Daoy (cell line): ENCODE measurements at regions not wholly inside any gene's neighbourhood (a gene's known extent, or its start where the extent isn't known, plus 50 kb on each side); places are given as distances from the start of the nearest gene placed in this dataset.
A peak's percentile ranks its signal among the peaks of the same experiment; 100 is the strongest.
"Not testable (repeated sequence)": the region's sequence is repeated elsewhere in the genome, so short reads cannot be mapped to it uniquely, and the experiment has no call there.

Source experiments
- DNase-seq: peaks from one replicate; pipeline ENCODE4 v3.0.0-alpha.2; 2015; ENCODE audit warnings: low read depth

GRCh38 chr17:22654447-22654846 is 962.1 kb downstream of the KCNJ18 start:
- DNase-seq = no peak

DNA sequence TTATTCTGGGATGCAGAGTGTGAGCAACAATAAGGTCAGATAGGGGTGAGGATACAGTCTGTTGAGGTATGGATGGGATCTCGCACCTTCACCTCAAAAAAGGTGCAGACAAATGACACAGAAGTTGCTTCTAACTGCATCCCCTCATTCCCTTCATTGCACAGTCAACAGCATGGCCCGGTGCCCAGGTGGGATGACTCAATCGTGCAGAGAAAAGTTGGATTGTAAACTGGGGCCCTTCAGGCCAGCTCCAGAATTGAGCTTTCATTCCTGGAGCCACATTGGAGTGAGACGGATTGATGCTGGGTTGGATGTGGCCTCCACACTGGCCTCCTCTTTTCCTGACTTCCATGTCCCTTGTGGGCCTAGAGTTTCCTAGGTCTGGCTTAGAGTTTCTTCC is 977.4 kb downstream of the KCNJ18 start:
- peak; percentile 43 for DNase-seq

DNA sequence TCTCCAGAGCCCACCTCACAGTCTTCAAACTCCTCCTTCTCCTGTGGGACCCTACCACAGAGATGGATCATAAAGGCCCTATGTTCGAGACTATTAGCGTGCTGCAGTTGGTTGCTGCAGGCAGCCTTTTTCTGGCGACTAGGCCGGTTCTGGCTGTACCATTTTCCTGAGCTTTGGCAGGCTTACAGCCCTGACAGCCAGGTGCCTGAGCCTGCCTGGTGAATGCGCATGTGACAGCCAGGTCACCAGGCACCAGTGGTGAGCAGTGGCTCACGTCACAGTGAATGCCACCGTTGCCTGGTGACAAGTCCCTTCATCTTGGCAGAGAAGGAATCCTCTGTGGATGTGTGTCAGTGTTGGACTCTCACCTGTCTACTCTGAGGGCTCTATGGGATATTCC is 978.8 kb downstream of the KCNJ18 start:
- DNase-seq = no peak

DNA sequence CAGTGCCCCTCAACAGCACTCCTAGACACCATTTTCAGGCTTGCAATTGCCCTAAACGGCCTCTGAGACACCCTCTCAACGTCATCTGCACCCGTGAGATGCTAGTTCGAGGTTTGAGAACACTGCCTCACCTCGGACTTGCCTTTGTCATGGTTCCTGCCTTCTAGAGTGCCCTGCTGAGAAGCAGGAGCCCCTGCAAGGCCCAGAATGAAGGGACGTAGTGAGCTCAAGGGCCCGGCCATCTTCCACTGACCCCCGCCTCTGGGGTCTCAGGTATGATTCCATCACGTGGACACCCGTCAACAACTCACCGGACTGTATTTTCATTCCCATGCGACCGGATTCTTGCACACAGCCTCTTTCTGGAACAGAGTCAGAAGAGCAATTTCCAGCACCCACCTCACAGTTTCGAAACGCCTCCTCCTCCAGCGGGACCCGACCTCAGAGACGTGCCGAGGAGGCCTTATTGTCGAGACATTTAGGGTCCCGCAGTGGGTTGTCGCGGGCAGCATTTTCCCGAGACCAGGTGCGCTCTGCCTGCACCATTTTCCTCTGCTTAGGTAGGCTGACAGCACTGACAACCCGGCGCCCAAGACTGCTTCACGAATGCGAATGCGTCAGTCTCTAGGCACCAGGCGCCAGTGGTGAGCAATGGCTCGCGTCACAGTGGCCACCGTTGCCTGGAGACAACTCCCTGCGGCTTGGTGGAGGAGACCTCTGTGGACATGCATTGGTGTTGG is 999.9 kb downstream of the KCNJ18 start:
- DNase-seq = peak; percentile 43

GRCh38 chr17:22692806-22693171 is 1000.5 kb downstream of the KCNJ18 start:
- DNase-seq = no peak

- peak; percentile 82 for DNase-seq
Measured at GRCh38 chr17:22694362-22695227, 1002.3 kb downstream of the KCNJ18 start.

DNA sequence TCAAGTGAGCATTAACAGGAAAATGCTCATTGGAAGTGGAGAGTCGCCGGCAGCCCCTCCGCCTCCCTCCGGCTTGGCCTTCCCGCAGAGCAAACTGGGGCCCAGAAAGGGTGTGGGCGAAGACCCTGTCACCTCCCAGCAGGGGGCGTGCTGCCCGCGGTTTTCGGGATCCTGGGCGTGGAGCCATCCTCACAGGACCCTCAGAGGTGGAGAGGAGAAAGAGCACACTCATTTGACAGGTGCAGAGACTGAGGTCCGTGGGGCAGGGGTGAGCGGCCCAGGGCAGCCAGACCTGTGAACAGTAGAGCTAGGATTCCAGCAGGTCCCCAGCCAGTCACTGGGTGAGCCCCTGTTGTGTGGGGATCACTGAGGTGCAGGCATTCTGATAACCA is 1002.9 kb downstream of the KCNJ18 start:
- peak; percentile 55 for DNase-seq

GRCh38 chr17:22703204-22703603 is 1010.9 kb downstream of the KCNJ18 start:
- DNase-seq = peak; percentile 60

DNA sequence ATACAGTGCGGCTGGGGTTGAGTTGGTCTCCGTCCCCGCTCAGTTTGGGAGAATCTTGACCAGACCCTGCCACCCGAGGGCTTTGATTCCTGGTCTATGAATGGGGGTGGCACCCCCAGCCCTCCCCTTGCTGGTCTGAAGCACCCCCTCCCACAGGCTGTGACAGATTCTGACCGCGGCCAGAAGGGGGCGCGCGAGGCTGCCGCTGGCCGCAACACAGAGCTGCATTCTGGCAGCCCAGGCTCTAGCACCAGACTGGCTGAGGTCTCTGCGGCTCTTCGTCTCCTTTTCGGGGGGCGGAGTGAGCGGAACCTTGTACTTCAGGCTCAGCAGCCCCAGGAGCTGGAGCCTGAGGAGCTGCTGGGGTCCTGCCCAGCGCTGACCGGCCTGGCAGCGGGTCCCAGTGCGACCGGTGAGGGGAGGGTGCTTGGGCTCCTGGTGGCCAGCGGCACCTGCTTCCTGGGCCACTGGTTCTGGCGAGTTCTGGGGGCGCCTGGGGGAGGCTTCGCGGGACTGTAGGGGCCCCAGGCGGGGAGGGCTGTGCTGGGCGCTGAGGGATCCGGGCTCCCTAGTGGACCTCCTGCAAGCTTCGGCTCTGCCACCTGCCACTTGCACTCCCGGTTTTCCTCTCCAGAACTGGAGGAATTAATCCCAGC is 1011.6 kb downstream of the KCNJ18 start:
- peak; percentile 43 for DNase-seq

- DNase-seq = no peak
Measured at GRCh38 chr17:22704674-22705073, 1012.4 kb downstream of the KCNJ18 start.

DNA sequence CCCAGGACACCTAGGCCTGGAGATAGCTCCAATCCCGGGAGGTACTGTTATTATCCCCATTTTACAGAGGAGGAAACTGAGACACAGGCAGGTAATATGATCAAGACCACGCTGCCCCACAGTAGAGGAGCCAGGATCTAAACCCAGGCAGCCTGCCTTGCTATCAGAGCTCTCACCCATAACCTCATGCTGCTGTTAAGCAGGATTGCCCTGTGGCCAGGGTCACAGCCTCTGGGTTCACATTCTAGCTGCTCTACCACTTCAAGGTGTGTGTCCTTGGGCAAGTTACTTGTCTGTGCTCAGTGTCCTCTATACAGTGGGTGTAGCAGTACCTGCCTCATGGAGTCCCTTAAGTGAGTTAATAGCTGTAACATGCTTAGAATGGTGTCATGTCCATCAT is 1015.3 kb downstream of the KCNJ18 start:
- DNase-seq = no peak

DNA sequence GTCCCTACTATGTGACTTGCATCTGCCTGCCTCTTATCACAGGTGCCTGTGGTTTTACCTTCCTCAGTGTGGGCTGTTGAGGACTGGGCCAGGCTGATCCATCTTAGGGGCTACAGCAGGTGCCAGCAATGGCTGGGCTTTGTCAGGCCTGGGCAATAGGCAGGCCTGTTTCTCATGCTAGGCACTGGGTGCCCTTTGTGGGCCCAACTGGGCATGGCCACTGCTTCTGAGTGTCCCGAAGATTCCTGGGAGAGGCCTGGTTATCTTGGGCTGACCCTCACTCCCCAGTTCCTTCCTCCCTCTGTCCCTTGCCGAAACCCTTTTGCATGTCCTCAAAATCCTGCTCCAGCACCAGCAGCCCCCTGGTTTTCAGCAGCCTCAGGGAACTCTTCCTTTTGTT is 1024.9 kb downstream of the KCNJ18 start:
- no peak for DNase-seq

DNA sequence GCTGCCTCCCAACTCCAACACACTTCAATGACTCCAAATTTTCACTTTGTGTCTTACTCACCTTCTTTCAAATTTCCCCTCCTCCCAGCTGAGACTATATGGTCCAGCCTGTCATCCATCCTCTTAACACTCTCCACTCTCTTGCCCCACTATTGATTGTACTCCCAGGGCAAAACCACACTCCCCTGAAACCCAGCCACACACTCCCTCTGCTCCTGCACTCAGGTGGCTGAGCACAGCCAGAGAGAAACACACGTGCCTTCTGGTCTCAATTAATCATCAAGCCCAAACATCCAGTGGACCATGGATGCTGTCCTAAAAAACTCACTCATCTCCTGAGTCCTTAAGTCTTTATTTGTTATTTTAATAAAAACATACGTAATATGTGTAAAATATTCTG is 1026.4 kb downstream of the KCNJ18 start:
- DNase-seq = no peak

- DNase-seq = not testable (repeated sequence)
Measured at GRCh38 chr17:22741066-22741465, 1048.7 kb downstream of the KCNJ18 start.
